ENCODE measurements at regions not wholly inside any gene's neighbourhood (a gene's known extent, or its start where the extent isn't known, plus 50 kb on each side); places are given as distances from the start of the nearest gene placed in this dataset.
"Not testable (repeated sequence)": the region's sequence is repeated elsewhere in the genome, so short reads cannot be mapped to it uniquely, and the experiment has no call there.

DNA sequence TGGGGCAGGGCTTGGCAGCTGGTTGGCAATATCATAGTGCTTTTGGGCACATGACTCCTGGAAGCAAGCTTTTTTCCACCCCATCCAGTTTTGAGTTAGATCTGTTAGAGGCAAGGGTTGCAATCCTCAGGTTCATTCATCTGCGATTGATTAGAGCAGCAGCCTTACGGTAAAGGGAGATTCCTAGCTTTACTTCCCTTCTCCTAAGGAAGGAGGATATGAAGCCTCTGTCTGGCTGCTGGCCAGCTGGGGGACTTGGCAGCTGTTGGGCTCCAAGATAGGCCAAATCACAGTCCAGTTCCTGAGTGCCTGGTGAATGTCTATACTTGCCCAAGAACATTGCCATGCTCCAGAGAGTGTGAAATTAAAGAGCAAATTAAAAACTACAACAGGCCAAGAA lies 113.4 kb upstream of the CCNH start:
- DNase-seq (ENCODE audit: low spot score) = no peak

DNA sequence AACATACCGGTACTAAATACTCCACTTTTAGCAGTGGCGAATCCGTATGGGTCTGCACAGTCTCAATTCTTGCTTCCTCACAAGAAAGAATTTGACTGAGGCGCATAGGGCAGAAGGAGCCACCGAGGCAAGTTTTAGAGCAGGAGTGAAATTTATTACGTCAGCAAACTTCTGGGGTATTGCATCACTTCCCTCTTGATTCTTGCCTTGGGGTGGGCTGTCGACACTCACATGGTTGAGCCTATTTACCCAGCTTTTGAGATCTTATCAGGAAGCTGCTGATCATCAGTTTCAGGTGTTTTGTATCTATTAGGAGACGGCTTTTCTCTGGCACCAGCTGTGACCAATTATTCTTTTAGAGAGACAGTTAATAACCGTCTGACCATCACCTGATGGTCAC lies 111.5 kb upstream of the CCNH start:
- DNase-seq (ENCODE audit: low spot score) = no peak
- intact Hi-C loops (cut with DNase I) = no loop called here

More for the DNA sequence above, 113.4 kb upstream of the CCNH start:
- intact Hi-C loops (cut with DNase I) = no loop called here

DNA sequence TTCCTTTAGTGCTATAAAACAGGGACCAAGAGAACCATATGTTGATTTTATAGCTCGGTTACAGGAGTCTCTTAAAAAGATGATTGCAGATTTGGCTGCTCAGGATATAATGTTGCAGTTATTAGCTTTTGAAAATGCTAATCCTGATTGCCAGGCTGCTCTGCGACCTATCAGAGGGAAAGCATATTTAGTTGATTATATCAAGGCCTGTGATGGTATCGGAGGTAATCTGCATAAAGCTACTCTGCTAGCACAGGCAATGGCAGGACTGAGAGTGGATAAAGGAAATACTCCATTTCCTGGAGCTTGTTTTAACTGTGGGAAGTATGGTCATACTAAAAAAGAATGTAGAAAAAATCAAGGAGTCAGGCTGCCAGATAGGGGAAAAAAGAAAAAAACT lies 99.0 kb upstream of the CCNH start:
- intact Hi-C loops (cut with DNase I); DNase-seq (ENCODE audit: low spot score): not testable (repeated sequence)

DNA sequence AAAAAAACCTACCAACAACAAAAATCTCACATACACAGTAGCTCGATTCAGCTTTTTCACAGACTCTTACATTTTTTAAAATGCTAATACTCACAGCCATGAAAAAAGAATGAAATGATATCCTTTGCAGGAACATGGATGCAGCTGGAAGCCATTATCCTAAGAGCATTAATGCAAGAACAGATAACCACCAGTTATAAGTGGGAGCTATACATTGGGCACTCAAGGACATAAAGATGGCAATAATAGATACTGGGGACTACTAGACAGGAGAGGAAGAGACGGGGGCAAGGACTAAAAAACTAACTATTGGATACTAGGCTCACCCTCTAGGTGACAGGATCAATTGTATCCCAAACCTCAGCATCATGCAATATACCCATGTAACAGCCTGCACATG lies 90.3 kb upstream of the CCNH start:
- intact Hi-C loops (cut with DNase I) = no loop called here

DNA sequence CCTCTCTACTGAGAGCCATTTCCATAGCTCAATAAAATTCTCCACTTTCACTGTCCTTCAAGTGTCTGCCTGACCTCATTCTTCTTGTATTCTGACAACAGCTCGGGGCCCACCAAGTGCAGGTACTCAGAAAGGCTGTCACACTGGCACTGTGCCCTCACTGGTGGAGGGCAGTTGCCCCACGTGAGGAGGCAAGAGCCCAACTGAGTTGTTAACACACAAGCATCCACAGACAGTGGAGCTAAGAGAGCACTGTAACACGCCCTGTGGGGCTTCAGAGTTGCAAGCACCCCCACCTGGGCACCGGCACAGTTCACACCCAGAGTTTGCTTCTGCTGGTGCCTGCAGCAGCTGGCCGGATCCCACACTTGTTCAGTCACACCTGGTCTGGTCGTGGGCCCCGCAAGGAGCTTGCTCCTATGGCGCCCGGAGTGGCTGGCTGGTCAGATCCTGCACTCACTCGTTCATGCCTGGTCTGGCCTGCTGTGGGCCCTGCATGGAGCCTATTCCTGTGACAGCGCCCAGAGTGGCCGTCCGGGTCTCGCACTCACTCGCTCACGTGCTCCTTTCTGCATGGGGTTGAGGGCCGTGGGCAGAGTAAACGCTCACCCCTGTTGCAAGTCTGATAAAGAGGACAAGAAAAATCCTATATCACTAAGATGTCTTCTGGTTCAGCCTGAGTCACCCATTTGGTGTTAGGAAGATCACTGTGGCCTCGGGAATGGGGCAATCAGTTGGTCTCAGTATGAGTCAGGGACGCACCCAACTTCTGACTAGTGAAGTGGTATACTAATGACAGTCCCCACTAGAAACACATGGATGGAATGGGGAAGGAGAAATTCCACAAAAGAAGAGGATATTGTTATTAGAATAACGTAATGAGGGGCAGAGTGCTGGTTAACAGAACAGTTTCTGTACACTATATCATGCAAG lies 87.0 kb upstream of the CCNH start:
- peak; percentile 77 for DNase-seq (ENCODE audit: low spot score)
- intact Hi-C loops (cut with DNase I) = no loop called here

More for the DNA sequence above, 90.3 kb upstream of the CCNH start:
- no peak for DNase-seq (ENCODE audit: low spot score)

Data from posterior vena cava (tissue), 2 donors.